Transverse colon (tissue), 4 donors: ENCODE measurements at regions not wholly inside any gene's neighbourhood (a gene's known extent, or its start where the extent isn't known, plus 50 kb on each side); places are given as distances from the start of the nearest gene placed in this dataset.

Experiments used
- DNase-seq: peaks from one replicate; pipeline ENCODE4 v3.0.0-alpha.2; 2019
- H3K27ac ChIP-seq, 4 donors: fragments of 200-600 bp; sonication (generic); 2 replicates each; pipeline ENCODE4 v1.5.1; 2016 to 2018; ENCODE audit warnings: inconsistent platforms in 4 of 4
- H3K27me3 ChIP-seq: fragments of 200-600 bp; sonication (generic); 2 replicates; pipeline ENCODE4 v1.5.1; 2017; ENCODE audit warnings: inconsistent platforms
- H3K36me3 ChIP-seq, 4 donors: fragments of 200-600 bp; sonication (generic); 2 replicates each; pipeline ENCODE4 v1.5.1; 2017 to 2019; ENCODE audit warnings: inconsistent platforms in 4 of 4
- H3K4me1 ChIP-seq, 4 donors: fragments of 200-600 bp; sonication (generic); 2 replicates each; pipeline ENCODE4 v1.5.1; 2017 to 2020; ENCODE audit warnings: inconsistent platforms in 4 of 4
- H3K4me3 ChIP-seq, 4 donors: fragments of 200-600 bp; sonication (generic); 1 replicate in 1 of 4; 2 replicates in 3 of 4; pipeline versions ENCODE4 v1.5.1 to v1.6.1; 2017 to 2019; ENCODE audit warnings: inconsistent platforms in 4 of 4
- H3K9me3 ChIP-seq, 2 donors: fragments of 200-600 bp; sonication (generic); 2 replicates each; pipeline ENCODE4 v1.5.1; 2017 to 2019; ENCODE audit warnings: inconsistent platforms in 2 of 2
- CTCF ChIP-seq, 5 experiments: fragments of 200-600 bp in 3 of 5; fragments of 450-650 bp in 2 of 5; sonication (generic) in 3 of 5; IDR thresholded peaks; 1 replicate in 2 of 5; 2 replicates in 3 of 5; pipeline ENCODE4 v1.5.1; 2016 to 2017; ENCODE audit warnings: antibody characterized with exemption in 5 of 5, inconsistent platforms in 3 of 5, mild to moderate bottlenecking in 2 of 5, moderate library complexity in 1 of 5
- EP300 ChIP-seq: sonication (generic); formaldehyde crosslinking; IDR thresholded peaks from one replicate; pipeline ENCODE4 v1.6.1; 2017; ENCODE audit warnings: antibody characterized with exemption, low read depth
- POLR2A ChIP-seq: fragments of 450-650 bp; IDR thresholded peaks from one replicate; pipeline ENCODE4 v1.6.1; 2016; ENCODE audit warnings: antibody characterized with exemption, mild to moderate bottlenecking, moderate library complexity
- POLR2AphosphoS5 ChIP-seq, 3 donors: sonication (generic); formaldehyde crosslinking; IDR thresholded peaks; one replicate each; pipeline ENCODE4 v1.6.1; 2016; ENCODE audit warnings: antibody characterized with exemption in 3 of 3
- WGBS, 2 donors: methylation state at CpG; one replicate each; pipeline ENCODE4 v1.1.5; 2018; ENCODE audit warnings: low coverage in 1 of 2; 5-methylcytosine and 5-hydroxymethylcytosine counted together
- in situ Hi-C, 4 donors: fragments of 200-750 bp; cut with MboI; loops; one replicate each; pipeline versions ENCODE4 v1.15.0 to v1.15.1; 2017; ENCODE audit warnings: low sequenced_read_pairs in 3 of 4, low pct_ligation_motif_present in 1 of 4, low pct_unique_long_range_greater_than_20kb in 1 of 4
- intact Hi-C: fragments of 100-400 bp; cut with DNase I; formaldehyde crosslinking; loops from one replicate; pipeline ENCODE4 v1.15.1; 2023; ENCODE audit warnings: low total_unique reads

GRCh38 chr4:156241896-156242295 lies 288.2 kb upstream of the CTSO start:
- in situ Hi-C loops (no loop called here), intact Hi-C loops (no loop called here)
- Histone ChIP-seq H3K36me3 (no peaks in the 10 kb centered on the region), H3K27ac (no peak overlapping the region), H3K27me3 (no peaks in the 10 kb centered on the region), H3K4me3 (no peak overlapping the region), H3K9me3 (no peaks in the 10 kb centered on the region), H3K4me1 (no peaks in the 10 kb centered on the region)
- DNase-seq, result no peak
- WGBS, 2 donors, result 58 to 80% methylated on average over 1 to 2 of the region's 2 CpGs
- no peak for TF ChIP-seq POLR2AphosphoS5 (IDR thresholded peaks at IDR 0.05)
- no peak for TF ChIP-seq CTCF (IDR thresholded peaks at IDR 0.05)
- TF ChIP-seq EP300, result no peak
- no peak for TF ChIP-seq POLR2A

- Histone ChIP-seq H3K4me3 (no peak overlapping the region), H3K9me3 (no peaks in the 10 kb centered on the region), H3K4me1 (no peaks in the 10 kb centered on the region), H3K27ac (no peak overlapping the region), H3K36me3 (no peaks in the 10 kb centered on the region), H3K27me3 (no peaks in the 10 kb centered on the region)
- WGBS, 2 donors, result 80 to 84% methylated on average over 3 of the region's 3 CpGs
- DNase-seq, result no peak
- in situ Hi-C loops (no loop called here), intact Hi-C loops (loop anchor here (5.0 kb wide), 1 partner anchor 996 kb away; no protein-coding TSS in a partner anchor)
- TF ChIP-seq CTCF (IDR thresholded peaks at IDR 0.05) (no peak), POLR2AphosphoS5 (IDR thresholded peaks at IDR 0.05) (no peak), EP300 (no peak), POLR2A (no peak)
Observed at GRCh38 chr4:156238171-156238570, 284.5 kb upstream of the CTSO start.

GRCh38 chr4:156237231-156237630 lies 283.6 kb upstream of the CTSO start:
- Histone ChIP-seq H3K4me3 (no peak overlapping the region), H3K9me3 (no peaks in the 10 kb centered on the region), H3K27me3 (no peaks in the 10 kb centered on the region), H3K4me1 (no peaks in the 10 kb centered on the region), H3K36me3 (no peaks in the 10 kb centered on the region), H3K27ac (no peak overlapping the region)
- in situ Hi-C loops (no loop called here), intact Hi-C loops (loop anchor here (5.0 kb wide), 1 partner anchor 995 kb away; no protein-coding TSS in a partner anchor)
- no peak for DNase-seq
- TF ChIP-seq EP300 (no peak), POLR2A (no peak), CTCF (IDR thresholded peaks at IDR 0.05) (no peak), POLR2AphosphoS5 (IDR thresholded peaks at IDR 0.05) (no peak)
- WGBS, 2 donors, result 71 to 76% methylated on average over 9 to 11 of the region's 11 CpGs

- Histone ChIP-seq H3K9me3 (no peaks in the 10 kb centered on the region), H3K27me3 (no peaks in the 10 kb centered on the region)
- in situ Hi-C loops, result no loop called here
Observed at GRCh38 chr4:156230176-156230575, 276.5 kb upstream of the CTSO start.

More at GRCh38 chr4:156230176-156230575, 276.5 kb upstream of the CTSO start:
- Histone ChIP-seq H3K4me1 (no peaks in the 10 kb centered on the region), H3K27ac (no peak overlapping the region), H3K36me3 (no peaks in the 10 kb centered on the region), H3K4me3 (no peak overlapping the region)
- TF ChIP-seq POLR2AphosphoS5 (IDR thresholded peaks at IDR 0.05) (no peak), POLR2A (no peak), EP300 (no peak), CTCF (IDR thresholded peaks at IDR 0.05) (no peak)
- no peak for DNase-seq
- WGBS, 2 donors, result 59 to 86% methylated on average over 1 of the region's 1 CpG
- intact Hi-C loops, result no loop called here
